Tibial nerve (tissue), 3 donors: ENCODE measurements at regions not wholly inside any gene's neighbourhood (a gene's known extent, or its start where the extent isn't known, plus 50 kb on each side); places are given as distances from the start of the nearest gene placed in this dataset.

Experiments
- POLR2A ChIP-seq, 2 donors: fragments of 450-650 bp; IDR thresholded peaks; one replicate each; pipeline ENCODE4 v1.6.1; 2017; ENCODE audit warnings: antibody characterized with exemption in 2 of 2, mild to moderate bottlenecking in 2 of 2, moderate library complexity in 2 of 2
- TF ChIP-seq, protein P1 (sequence below), 5 experiments: fragments of 200-600 bp in 3 of 5; fragments of 450-650 bp in 2 of 5; sonication (generic) in 3 of 5; IDR thresholded peaks; one replicate each; pipeline ENCODE4 v1.5.1; 2016 to 2019; ENCODE audit warnings: antibody characterized with exemption in 5 of 5, mild to moderate bottlenecking in 3 of 5, moderate library complexity in 2 of 5

GRCh38 chr20:48293671-48294070 lies 508.4 kb upstream of the SULF2 start:
- TF ChIP-seq, protein P1, sequence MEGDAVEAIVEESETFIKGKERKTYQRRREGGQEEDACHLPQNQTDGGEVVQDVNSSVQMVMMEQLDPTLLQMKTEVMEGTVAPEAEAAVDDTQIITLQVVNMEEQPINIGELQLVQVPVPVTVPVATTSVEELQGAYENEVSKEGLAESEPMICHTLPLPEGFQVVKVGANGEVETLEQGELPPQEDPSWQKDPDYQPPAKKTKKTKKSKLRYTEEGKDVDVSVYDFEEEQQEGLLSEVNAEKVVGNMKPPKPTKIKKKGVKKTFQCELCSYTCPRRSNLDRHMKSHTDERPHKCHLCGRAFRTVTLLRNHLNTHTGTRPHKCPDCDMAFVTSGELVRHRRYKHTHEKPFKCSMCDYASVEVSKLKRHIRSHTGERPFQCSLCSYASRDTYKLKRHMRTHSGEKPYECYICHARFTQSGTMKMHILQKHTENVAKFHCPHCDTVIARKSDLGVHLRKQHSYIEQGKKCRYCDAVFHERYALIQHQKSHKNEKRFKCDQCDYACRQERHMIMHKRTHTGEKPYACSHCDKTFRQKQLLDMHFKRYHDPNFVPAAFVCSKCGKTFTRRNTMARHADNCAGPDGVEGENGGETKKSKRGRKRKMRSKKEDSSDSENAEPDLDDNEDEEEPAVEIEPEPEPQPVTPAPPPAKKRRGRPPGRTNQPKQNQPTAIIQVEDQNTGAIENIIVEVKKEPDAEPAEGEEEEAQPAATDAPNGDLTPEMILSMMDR (IDR thresholded peaks at IDR 0.05), result no peak
- no peak for TF ChIP-seq POLR2A (IDR thresholded peaks at IDR 0.05)
